NCI-H82 treated with DMSO at 0.1 percent for 48 hours (cell line): ENCODE measurements at regions not wholly inside any gene's neighbourhood (a gene's known extent, or its start where the extent isn't known, plus 50 kb on each side); places are given as distances from the start of the nearest gene placed in this dataset.
A peak's percentile ranks its signal among the peaks of the same experiment; 100 is the strongest.
"Not testable (repeated sequence)": the region's sequence is repeated elsewhere in the genome, so short reads cannot be mapped to it uniquely, and the experiment has no call there.

Experiments used
- DNase-seq: peaks from one replicate; lab custom pipeline; 2025; ENCODE audit not compliant: unreplicated experiment; lab: John Stamatoyannopoulos, UW

GRCh38 chr6:154920495-154921200 lies 74.5 kb upstream of the TIAM2 start:
- no peak for DNase-seq

DNA sequence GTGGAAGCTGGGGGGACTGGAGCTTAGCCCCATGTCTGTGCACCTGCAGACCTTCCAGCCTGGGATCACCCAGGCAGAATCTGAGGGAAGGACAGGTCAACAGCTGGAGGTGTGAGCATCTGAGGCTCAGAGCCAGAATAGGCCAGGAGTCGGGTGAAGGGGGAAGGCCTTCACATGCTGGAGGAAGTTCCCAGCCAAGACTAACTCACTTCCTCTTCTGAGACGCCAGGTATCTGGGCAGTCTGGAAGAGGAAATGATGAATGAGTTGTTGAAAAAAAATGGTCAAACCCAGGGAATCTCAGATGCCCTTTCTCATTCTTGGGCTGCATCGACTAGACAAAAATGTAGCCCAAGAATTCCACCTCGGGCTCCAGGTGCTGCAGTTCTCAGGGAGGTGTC lies 73.6 kb upstream of the TIAM2 start:
- no peak for DNase-seq

DNA sequence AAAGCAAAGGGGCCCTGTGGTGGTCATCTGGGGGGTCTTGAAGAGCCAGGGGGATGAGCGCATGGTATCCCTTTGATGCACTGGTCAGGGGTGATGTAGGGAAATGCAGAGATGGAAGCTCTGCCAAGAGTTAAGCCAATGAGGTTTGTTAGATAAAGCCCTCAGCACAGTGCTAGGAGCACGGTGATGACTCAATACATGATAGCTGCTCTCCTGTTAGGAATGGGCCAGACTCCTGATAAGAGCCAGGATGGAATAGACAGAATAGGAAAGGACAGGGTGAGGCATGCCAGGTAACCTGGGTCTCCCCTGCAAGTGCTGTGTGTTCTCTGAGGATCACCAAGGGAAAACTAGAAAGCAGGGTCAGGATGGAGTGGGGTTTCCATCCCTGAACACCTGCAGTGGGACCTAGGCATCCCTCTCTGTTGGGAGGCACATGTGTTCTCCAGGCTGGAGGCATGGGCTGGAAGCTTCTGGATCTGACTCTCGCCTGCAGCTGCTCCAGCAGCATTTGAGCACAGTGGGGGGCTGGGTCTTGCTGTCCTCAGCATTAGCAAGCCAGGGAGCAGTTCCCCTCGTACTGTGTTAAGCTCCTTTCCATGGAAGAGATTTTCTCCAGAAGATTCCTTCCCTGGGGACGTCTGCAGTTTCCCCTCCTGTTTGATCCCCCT lies 71.8 kb upstream of the TIAM2 start:
- peak; percentile 20 for DNase-seq

- no peak for DNase-seq
These were observed 70.0 kb upstream of the TIAM2 start for GRCh38 chr6:154925130-154925529.

- DNase-seq: no peak
These were observed 68.7 kb upstream of the TIAM2 start for GRCh38 chr6:154926366-154926765.

DNA sequence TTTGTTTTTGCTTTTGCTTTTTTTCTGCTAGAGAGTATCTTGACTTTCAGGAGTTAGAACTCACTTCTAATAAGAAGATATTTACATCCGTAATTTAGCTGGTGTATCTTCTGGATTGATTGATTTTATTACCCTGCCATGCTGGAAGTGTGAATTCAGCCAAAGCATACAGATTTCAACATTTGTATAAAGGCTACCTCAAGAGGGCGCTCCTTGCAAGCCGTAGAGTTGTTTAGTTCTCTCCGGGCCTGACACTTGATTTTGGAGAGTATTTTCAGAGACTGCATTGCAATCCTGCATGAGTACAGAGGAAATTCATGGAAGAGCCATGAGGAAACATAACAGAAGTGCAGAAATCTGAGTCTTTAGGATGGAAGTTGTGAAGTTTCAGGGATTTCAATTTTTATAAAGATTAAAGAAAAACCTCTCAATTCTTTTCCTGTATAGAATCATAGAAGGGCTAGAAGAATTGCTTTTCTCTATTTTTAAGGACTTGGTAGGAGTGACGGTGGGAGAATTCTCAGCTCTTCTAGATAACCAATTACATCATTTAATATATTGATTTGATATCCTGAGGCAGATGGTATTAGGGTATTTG lies 66.7 kb upstream of the TIAM2 start:
- peak; percentile 77 for DNase-seq

DNA sequence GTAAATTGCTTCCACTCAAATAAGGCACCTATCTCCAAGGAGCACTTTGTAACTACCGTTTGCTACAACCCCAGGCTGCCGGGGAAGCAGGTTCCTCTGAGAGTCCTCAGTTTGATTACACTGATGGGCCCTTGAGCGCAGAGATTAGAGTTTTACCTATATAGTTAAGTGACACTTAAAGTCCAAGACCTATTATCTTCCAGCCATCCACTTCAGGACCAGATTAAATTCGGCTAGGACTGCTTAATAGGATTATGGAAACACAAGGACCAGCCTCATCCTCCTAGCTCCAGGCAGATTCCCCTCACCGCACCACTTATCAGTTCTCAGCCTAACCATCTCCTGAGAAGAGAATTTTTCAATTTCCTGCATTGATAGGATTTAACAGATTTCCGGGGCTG lies 64.7 kb upstream of the TIAM2 start:
- DNase-seq: peak; percentile 99

DNA sequence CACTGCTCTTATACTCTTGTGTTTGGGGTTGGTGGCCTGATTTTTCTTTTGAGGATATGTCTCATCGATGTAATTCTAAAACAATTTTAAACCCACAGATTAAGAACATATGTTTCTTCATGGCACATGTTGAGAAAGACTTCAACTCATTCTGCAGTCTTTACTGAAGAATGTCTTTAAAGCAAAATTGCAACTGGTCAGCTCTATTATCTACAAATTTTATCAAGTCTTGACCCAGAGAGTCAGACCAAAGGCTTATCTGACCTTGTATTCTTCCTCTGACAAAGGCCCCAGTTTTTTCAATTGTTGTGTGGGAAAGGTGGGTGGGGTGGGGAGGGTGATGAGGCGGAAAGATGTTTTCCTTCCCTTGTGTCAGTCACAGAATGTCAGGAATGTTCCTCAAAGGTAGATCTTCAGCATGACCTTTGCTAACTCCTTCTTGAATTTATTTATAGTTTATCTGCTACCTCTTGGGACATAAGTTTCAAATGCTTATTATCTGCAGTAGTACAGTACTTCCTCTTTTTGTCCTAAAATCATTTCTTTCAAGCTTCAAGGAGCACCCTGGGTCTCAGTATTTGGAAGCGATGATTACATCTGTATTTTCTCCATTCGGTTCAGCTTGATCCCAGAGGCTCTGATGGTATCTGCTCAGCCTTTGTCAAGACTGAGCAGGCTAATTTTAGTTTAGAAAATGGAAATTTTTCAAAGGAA lies 63.2 kb upstream of the TIAM2 start:
- no peak for DNase-seq

GRCh38 chr6:154932515-154933027 lies 62.5 kb upstream of the TIAM2 start:
- no peak for DNase-seq

GRCh38 chr6:154933181-154933827 lies 61.8 kb upstream of the TIAM2 start:
- no peak for DNase-seq

GRCh38 chr6:154937306-154938220 lies 57.6 kb upstream of the TIAM2 start:
- no peak for DNase-seq

DNA sequence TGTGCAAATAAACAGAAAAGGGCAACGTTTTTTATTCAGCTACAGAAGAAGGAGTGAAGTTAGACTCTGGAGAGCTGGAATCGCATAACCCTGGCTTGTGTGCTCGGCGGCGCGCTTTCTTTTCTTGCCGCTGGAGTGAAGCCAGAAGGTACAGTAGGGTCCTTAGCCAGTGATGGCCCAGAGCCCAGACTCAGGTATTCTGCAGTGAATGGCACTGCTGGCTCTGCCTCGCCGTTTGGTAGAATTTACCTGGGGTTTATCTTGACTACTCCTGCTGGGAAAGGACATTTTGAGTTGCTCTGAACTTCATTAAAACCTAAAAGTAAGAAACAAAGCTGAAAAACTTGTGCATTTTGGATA lies 56.9 kb upstream of the TIAM2 start:
- DNase-seq: no peak

- DNase-seq: not testable (repeated sequence)
These were observed 56.3 kb upstream of the TIAM2 start for GRCh38 chr6:154938727-154939285.

DNA sequence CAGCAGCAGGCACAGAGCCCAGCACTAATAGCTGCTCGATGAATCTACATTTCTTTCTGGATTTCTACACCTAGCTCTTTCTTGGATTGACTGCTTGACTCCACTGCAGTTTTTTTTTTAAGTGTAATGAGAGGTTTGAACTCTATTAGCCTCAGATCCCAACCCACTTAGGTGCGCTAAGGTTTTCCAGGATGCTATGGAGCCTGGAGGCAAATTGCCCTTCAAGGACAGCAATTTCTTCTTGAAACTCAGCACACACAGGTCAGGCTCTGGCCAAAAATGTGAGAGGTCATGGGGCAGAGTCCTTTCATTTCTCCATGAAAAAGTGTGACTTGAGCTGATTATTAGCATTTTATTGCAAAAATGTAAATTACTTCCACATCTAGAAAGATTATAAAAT lies 52.3 kb upstream of the TIAM2 start:
- no peak for DNase-seq

- DNase-seq: no peak
These were observed 49.7 kb upstream of the TIAM2 start for GRCh38 chr6:154945271-154945890.
